T-helper 9 cell (primary cell): ENCODE measurements at regions not wholly inside any gene's neighbourhood (a gene's known extent, or its start where the extent isn't known, plus 50 kb on each side); places are given as distances from the start of the nearest gene placed in this dataset.

ENCODE experiments used
- DNase-seq: peaks from one replicate; pipeline ENCODE4 v3.0.0-alpha.2; 2020

GRCh38 chr2:2756886-2757285 lies 425.8 kb upstream of the MYT1L start:
- DNase-seq: no peak

GRCh38 chr2:2755990-2756389 lies 424.9 kb upstream of the MYT1L start:
- DNase-seq: no peak

DNA sequence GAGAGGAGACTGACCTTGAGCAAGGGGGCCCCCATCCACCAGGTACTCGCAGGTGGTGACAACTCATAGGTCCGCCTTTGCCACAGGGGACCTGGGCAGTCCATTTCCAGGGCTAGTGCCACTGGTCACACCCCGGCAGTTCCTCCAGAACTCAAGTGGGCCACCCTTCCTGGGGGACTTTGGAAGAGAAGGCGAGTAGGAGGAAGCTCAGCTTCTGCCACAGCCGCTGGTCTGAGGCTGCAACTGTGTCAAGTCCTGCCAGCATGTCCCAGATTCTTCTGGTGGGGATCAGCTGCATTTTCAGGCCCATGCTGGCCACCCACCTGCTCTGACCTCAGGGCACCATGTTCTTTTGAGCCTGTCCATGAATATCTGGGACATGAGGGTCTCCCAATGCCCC lies 423.9 kb upstream of the MYT1L start:
- no peak for DNase-seq

- no peak for DNase-seq
Measured at GRCh38 chr2:2751715-2752315, 420.7 kb upstream of the MYT1L start.

GRCh38 chr2:2750867-2751714 lies 420.0 kb upstream of the MYT1L start:
- DNase-seq: no peak

DNA sequence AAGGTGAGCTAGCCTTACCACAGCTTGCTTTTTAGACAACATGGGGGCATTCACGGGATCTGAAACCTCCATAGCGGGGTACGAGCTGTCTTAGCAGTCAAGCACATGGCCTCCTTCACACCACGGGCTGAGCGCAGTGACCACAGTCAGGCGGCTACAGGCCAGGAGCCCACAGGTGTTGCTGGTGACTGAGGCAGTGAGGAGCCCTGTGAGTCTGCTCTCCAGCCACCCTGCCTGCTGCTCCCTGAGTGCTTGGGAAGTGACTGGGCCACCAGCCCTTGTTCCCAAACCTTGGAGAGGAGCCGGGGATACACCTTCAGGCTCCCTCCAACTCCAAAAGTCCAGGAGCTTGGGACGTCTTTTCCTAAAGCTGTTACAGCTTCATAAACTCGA lies 418.1 kb upstream of the MYT1L start:
- DNase-seq: no peak

- DNase-seq: no peak
Measured at GRCh38 chr2:2748399-2749205, 417.5 kb upstream of the MYT1L start.

- DNase-seq: no peak
Measured at GRCh38 chr2:2747797-2748301, 416.8 kb upstream of the MYT1L start.

- DNase-seq: no peak
Measured at GRCh38 chr2:2746731-2747130, 415.7 kb upstream of the MYT1L start.

- no peak for DNase-seq
Measured at GRCh38 chr2:2744958-2745715, 414.1 kb upstream of the MYT1L start.

DNA sequence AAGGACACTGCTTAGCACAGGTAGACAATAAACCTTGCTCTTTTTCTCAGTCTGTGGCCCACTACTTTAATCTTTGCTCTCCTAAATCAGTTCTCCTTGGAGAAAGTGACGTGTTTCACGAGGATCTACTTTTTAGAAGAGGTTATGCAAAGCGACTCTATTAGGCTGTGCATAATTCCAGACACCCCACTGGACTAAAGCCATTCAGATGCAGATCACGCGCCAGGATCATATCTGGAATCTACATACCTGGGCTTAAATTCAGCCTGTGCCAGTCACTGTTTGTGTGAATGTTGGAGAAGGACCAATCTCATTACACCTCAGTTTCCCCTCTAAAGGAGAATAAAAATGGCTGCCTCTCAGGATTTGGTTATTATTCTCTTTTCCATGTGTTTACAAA lies 413.0 kb upstream of the MYT1L start:
- no peak for DNase-seq

DNA sequence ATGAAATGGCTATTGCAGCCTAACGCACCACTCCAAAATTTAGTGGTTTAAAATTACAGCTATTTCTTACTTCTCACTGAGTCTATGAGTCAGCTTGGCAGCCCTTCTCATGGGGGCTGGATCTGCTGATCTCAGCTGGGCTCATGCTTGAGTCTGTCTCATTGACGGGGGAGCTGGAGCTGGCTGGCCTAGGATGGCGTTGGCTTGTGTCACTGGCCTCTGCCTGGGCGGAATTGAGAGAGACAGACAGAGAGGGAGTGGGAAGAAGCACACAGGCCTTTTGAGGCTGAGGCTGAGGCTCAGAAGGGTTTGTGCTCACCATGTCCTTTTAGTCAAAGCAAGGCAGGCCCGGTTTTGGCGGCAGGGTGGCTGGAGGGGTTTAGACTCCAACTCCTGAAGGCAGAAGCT lies 412.1 kb upstream of the MYT1L start:
- no peak for DNase-seq

- no peak for DNase-seq
Measured at GRCh38 chr2:2742726-2743125, 411.7 kb upstream of the MYT1L start.

DNA sequence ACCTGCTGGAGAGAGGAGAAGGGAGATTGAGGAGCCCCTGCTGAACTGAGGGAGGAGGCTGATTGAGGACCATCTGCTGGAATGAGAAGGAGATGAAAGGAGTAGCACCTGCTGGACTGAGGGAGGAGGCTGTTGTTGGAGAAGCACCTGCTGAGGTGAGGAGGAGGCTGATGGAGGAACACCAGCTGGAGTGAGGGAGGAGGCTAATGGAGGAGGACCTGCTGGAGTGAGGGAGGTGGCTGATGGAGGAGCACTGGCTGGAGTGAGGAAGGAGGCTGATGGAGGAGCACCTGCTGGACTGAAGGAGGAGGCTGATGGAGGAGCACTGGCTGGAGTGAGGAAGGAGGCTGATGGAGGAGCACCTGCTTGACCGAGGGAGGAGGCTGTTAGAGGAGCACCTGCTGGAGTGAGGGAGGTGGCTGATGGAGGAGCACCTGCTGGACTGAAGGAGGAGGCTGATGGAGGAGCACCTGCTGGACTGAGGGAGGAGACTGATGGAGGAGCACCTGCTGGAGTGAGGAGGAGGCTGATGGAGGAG lies 409.2 kb upstream of the MYT1L start:
- no peak for DNase-seq

GRCh38 chr2:2739231-2739795 lies 408.2 kb upstream of the MYT1L start:
- no peak for DNase-seq

GRCh38 chr2:2738684-2739083 lies 407.6 kb upstream of the MYT1L start:
- DNase-seq: no peak

- no peak for DNase-seq
Measured at GRCh38 chr2:2738276-2738675, 407.2 kb upstream of the MYT1L start.

DNA sequence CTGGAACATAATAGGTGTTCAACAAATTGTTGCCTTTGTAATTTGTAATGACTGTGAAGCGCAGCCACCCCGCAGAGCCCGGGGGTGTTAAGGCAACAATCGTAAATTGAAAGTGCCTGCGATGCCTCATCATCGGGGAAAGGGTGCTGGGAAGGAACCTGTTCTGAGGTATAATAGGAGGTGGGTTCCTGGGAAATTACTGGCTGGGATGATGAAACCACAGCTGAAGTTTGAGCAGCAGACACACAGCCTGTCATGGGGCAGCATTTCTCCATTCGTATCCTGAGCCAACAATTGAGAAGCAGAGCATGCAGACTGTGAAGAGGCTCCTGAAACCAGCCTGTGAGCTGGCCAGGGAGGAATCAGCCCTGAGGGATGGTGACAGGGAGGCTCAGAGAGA lies 404.0 kb upstream of the MYT1L start:
- DNase-seq: no peak

DNA sequence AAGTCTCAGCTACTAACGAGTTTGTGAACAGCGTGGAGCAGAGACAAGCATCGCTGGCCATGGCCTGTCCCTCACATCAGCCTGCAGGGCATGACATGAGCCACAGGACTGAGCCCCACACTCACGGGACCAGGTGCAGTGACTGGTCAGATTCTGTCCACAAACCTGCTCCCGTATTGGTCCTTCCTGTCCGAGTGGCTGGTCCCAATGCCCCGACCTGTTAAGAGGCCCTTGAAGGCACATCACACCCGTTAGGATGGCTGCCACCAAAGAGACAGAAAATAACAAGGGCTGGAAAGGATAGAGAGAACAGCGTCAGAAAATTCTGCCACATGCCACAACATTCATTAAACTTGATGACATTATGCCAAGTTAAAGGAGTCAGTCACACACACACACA lies 403.2 kb upstream of the MYT1L start:
- no peak for DNase-seq

GRCh38 chr2:2733818-2734217 lies 402.7 kb upstream of the MYT1L start:
- DNase-seq: no peak

DNA sequence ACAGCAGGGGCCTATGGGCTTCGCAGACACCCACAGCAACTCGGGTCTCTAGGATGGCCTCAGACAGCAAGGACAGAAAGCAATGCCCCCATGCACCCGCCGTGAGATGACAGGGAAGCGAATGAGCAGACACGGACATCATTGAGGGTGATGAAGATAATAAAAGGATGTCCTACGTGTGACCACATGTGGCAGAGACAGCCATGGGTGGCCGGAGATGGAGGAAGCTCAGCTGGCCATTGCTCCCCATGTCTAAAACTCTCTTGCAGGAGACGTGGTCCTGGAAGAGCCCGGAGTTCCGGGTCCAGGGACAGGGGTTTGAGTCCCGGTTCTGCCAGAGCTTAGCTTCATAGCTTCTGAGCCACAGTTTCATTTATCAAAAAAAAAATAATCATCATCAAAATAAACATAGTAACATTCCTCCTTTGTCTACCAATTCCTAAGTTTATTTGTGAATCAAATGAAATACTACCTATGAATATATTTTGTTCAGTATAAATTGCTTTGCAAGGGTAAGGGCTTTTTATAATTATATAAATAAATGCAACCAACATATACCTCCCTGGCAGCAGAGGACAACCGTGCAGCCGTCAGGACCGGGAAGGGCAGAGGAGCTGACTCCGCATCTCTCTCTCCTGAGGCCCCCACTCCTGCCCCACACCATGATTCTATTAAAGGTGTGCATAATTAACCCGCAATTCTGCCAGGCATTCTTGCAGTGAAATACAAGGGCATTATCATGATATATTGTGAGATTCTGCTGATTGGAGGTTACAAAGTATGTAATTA lies 401.4 kb upstream of the MYT1L start:
- no peak for DNase-seq
